OCI-LY3 (cell line): ENCODE measurements at regions not wholly inside any gene's neighbourhood (a gene's known extent, or its start where the extent isn't known, plus 50 kb on each side); places are given as distances from the start of the nearest gene placed in this dataset.
"Not testable (repeated sequence)": the region's sequence is repeated elsewhere in the genome, so short reads cannot be mapped to it uniquely, and the experiment has no call there.

Experiments
- H2AFZ ChIP-seq: fragments of 200-600, 300-600 bp; shearing (Covaris generic); 2 replicates; pipeline ENCODE4 v1.6.0; 2014; ENCODE audit warnings: antibody characterized with exemption, low read depth, low read length
- H3K27ac ChIP-seq: fragments of 200-600, 300-600 bp; sonication (generic); 2 replicates; pipeline ENCODE4 v1.5.1; 2014; ENCODE audit warnings: mild to moderate bottlenecking, low read length, moderate library complexity, mixed read lengths
- H3K27me3 ChIP-seq: fragments of 200-600, 300-600 bp; sonication (generic); 2 replicates; pipeline ENCODE4 v1.6.1; 2014; ENCODE audit warnings: low read depth, low read length, mixed read lengths
- H3K36me3 ChIP-seq: fragments of 200-600, 300-600 bp; sonication (generic); replicated peaks from 2 replicates; pipeline ENCODE3; 2014; ENCODE audit warnings: low read depth, low read length, mixed read lengths
- H3K4me1 ChIP-seq: fragments of 300-600, 200-600 bp; sonication (generic); 2 replicates; pipeline ENCODE4 v1.6.1; 2014; ENCODE audit warnings: low read length, mixed read lengths
- H3K4me2 ChIP-seq: fragments of 200-600, 300-600 bp; sonication (generic); 2 replicates; pipeline ENCODE4 v1.6.1; 2014; ENCODE audit warnings: low read length, mixed read lengths
- H3K4me3 ChIP-seq: fragments of 300-600, 200-600 bp; sonication (generic); 2 replicates; pipeline ENCODE4 v1.5.1; 2014; ENCODE audit warnings: antibody characterized with exemption, mild to moderate bottlenecking, low read length, moderate library complexity
- H3K79me2 ChIP-seq: fragments of 300-600, 200-600 bp; shearing (Covaris generic); 2 replicates; pipeline ENCODE4 v1.6.1; 2014; ENCODE audit warnings: mild to moderate bottlenecking, low read length, mixed read lengths
- H3K9ac ChIP-seq: fragments of 300-600, 200-600 bp; shearing (Covaris generic); 2 replicates; pipeline ENCODE4 v1.6.0; 2014; ENCODE audit warnings: mild to moderate bottlenecking, low read length, moderate library complexity
- H3K9me3 ChIP-seq: fragments of 200-600, 300-600 bp; shearing (Covaris generic); 2 replicates; pipeline ENCODE4 v1.6.1; 2014; ENCODE audit warnings: low read length, mixed read lengths; ENCODE audit not compliant: insufficient read depth
- H4K20me1 ChIP-seq: fragments of 200-600, 300-600 bp; sonication (generic); 2 replicates; pipeline ENCODE4 v1.6.1; 2016; ENCODE audit warnings: low read length, mixed read lengths; ENCODE audit not compliant: insufficient read depth
- CTCF ChIP-seq: fragments of 200-600, 300-600 bp; sonication (generic); IDR thresholded peaks from 2 replicates; pipeline ENCODE4 v1.5.1; 2014; ENCODE audit warnings: antibody characterized with exemption, low read length, low read depth
- EZH2phosphoT487 ChIP-seq: fragments of 200-600 bp; shearing (Covaris generic); IDR thresholded peaks from 2 replicates; pipeline ENCODE4 v1.6.1; 2018; ENCODE audit warnings: antibody characterized with exemption, mixed run types, low read depth

- H3K36me3 ChIP-seq, result no peaks in the 10 kb centered on the region
- H3K27me3 ChIP-seq, result no peaks in the 10 kb centered on the region
- no peak overlapping the region for H3K4me2 ChIP-seq
- TF ChIP-seq CTCF, result no peak
- no peak for TF ChIP-seq EZH2phosphoT487
- no peak overlapping the region for H3K27ac ChIP-seq
- no peak overlapping the region for H2AFZ ChIP-seq
- H4K20me1 ChIP-seq, result no peaks in the 10 kb centered on the region
- no peak overlapping the region for H3K4me3 ChIP-seq
- H3K9ac ChIP-seq, result no peak overlapping the region
- H3K9me3 ChIP-seq, result no peaks in the 10 kb centered on the region
- H3K79me2 ChIP-seq, result no peaks in the 10 kb centered on the region
- H3K4me1 ChIP-seq, result no peaks in the 10 kb centered on the region
Observed at GRCh38 chr7:85796956-85797355, 610.1 kb upstream of the SEMA3D start.

GRCh38 chr7:85791098-85791497 lies 604.2 kb upstream of the SEMA3D start:
- H3K36me3 ChIP-seq, H4K20me1 ChIP-seq, H3K27ac ChIP-seq, H3K79me2 ChIP-seq, H3K4me1 ChIP-seq, H3K9ac ChIP-seq, H3K9me3 ChIP-seq, H3K4me2 ChIP-seq, H2AFZ ChIP-seq, H3K27me3 ChIP-seq, H3K4me3 ChIP-seq: not testable (repeated sequence)

- Histone ChIP-seq H2AFZ (no peak overlapping the region), H3K27ac (no peak overlapping the region), H3K9me3 (no peaks in the 10 kb centered on the region), H3K9ac (no peak overlapping the region), H3K4me2 (no peak overlapping the region), H3K4me3 (no peak overlapping the region), H3K36me3 (no peaks in the 10 kb centered on the region), H3K4me1 (no peaks in the 10 kb centered on the region), H3K79me2 (no peaks in the 10 kb centered on the region), H4K20me1 (no peaks in the 10 kb centered on the region), H3K27me3 (no peaks in the 10 kb centered on the region)
- no peak for TF ChIP-seq EZH2phosphoT487
- TF ChIP-seq CTCF, result no peak
Observed at GRCh38 chr7:85781606-85782005, 594.8 kb upstream of the SEMA3D start.

- H3K9ac ChIP-seq, result no peak overlapping the region
- H2AFZ ChIP-seq, result no peak overlapping the region
- H3K79me2 ChIP-seq, result no peaks in the 10 kb centered on the region
- H3K36me3 ChIP-seq, result no peaks in the 10 kb centered on the region
- H3K4me1 ChIP-seq, result no peaks in the 10 kb centered on the region
- H3K4me2 ChIP-seq, result no peak overlapping the region
- no peaks in the 10 kb centered on the region for H3K27me3 ChIP-seq
- no peak overlapping the region for H3K27ac ChIP-seq
- no peak overlapping the region for H3K4me3 ChIP-seq
- no peak for TF ChIP-seq CTCF
- TF ChIP-seq EZH2phosphoT487, result no peak
- H3K9me3 ChIP-seq, result no peaks in the 10 kb centered on the region
- no peaks in the 10 kb centered on the region for H4K20me1 ChIP-seq
Observed at GRCh38 chr7:85776691-85777345, 590.0 kb upstream of the SEMA3D start.

GRCh38 chr7:85775431-85775830 lies 588.6 kb upstream of the SEMA3D start:
- Histone ChIP-seq H4K20me1 (no peaks in the 10 kb centered on the region), H3K27me3 (no peaks in the 10 kb centered on the region), H3K4me1 (no peaks in the 10 kb centered on the region), H3K27ac (no peak overlapping the region), H3K9ac (no peak overlapping the region), H2AFZ (no peak overlapping the region), H3K4me3 (no peak overlapping the region), H3K36me3 (no peaks in the 10 kb centered on the region), H3K9me3 (no peaks in the 10 kb centered on the region), H3K79me2 (no peaks in the 10 kb centered on the region), H3K4me2 (no peak overlapping the region)
- TF ChIP-seq CTCF (no peak), EZH2phosphoT487 (no peak)
